SU-DHL-6 (cell line): ENCODE measurements at regions not wholly inside any gene's neighbourhood (a gene's known extent, or its start where the extent isn't known, plus 50 kb on each side); places are given as distances from the start of the nearest gene placed in this dataset.

Experiments
- EZH2phosphoT487 ChIP-seq: fragments of 200-600 bp; sonication (generic), shearing (Covaris generic); conservative IDR thresholded peaks from 2 replicates; pipeline ENCODE4 v1.6.1; 2018; ENCODE audit warnings: mild to moderate bottlenecking, antibody characterized with exemption, low read length, moderate library complexity, mixed read lengths
- TF ChIP-seq, protein P1 (sequence below): fragments of 200-600 bp; sonication (generic); IDR thresholded peaks from one replicate; pipeline ENCODE4 v1.5.1; 2017; ENCODE audit warnings: antibody characterized with exemption, mild to moderate bottlenecking, low read length, moderate library complexity; ENCODE audit not compliant: insufficient read depth, poor library complexity, severe bottlenecking

DNA sequence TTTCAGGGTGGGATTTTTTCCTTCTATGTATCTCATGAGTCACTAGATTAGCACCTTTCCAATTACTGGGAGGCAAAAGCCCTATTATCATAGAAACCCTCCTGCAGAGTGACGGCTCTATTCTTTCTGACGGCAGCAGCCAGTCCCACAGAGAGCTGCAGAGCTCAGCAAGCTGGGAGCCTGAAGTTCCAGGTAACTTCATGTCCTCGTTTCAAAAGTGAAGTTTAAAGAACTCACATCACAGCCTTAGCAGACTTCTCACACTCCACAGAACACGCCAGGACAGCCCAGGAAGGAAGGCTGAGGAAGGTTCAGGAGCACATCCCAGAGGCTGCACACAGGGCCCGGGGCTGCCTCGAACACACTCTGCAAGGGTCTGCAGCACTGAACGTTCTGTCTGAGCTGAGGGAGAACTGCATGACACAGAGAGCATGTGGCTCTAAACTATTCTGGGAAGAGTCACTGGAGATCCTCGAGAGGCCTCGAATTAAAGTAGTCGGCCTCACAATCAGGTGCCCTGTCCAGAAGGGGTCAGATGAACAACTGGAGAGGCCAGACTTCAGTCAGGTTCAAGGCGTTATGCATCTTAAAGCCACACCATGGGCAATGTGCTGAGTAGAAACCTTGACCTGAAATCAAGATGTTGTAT is 104.2 kb upstream of the DRD2 start:
- TF ChIP-seq, protein P1, sequence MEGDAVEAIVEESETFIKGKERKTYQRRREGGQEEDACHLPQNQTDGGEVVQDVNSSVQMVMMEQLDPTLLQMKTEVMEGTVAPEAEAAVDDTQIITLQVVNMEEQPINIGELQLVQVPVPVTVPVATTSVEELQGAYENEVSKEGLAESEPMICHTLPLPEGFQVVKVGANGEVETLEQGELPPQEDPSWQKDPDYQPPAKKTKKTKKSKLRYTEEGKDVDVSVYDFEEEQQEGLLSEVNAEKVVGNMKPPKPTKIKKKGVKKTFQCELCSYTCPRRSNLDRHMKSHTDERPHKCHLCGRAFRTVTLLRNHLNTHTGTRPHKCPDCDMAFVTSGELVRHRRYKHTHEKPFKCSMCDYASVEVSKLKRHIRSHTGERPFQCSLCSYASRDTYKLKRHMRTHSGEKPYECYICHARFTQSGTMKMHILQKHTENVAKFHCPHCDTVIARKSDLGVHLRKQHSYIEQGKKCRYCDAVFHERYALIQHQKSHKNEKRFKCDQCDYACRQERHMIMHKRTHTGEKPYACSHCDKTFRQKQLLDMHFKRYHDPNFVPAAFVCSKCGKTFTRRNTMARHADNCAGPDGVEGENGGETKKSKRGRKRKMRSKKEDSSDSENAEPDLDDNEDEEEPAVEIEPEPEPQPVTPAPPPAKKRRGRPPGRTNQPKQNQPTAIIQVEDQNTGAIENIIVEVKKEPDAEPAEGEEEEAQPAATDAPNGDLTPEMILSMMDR: no peak
- TF ChIP-seq EZH2phosphoT487: no peak
